Bronchial epithelial cell (primary cell): ENCODE measurements at regions not wholly inside any gene's neighbourhood (a gene's known extent, or its start where the extent isn't known, plus 50 kb on each side); places are given as distances from the start of the nearest gene placed in this dataset.

Experiments used
- DNase-seq: peaks from one replicate; pipeline ENCODE4 v3.0.0-alpha.2; 2010; ENCODE audit warnings: low read depth
- FAIRE-seq: peaks from 2 replicates; lab custom pipeline; 2011; peaks lifted over from hg19 to GRCh38; lab: Jason Lieb, UNC
- H3K27me3 ChIP-seq: 2 replicates; pipeline ENCODE4 v1.5.1; 2011; ENCODE audit warnings: low read length; ENCODE audit not compliant: control insufficient read depth, insufficient read depth
- H3K36me3 ChIP-seq: 2 replicates; pipeline ENCODE4 v1.5.1; 2011; ENCODE audit warnings: low read length; ENCODE audit not compliant: control insufficient read depth, insufficient read depth
- H3K4me3 ChIP-seq: 2 replicates; pipeline ENCODE4 v1.5.1; 2011; ENCODE audit warnings: mild to moderate bottlenecking, low read depth, low read length, control low read depth
- TF ChIP-seq, protein P1 (sequence below): IDR thresholded peaks from 2 replicates; pipeline ENCODE4 v1.5.1; 2011; ENCODE audit warnings: mild to moderate bottlenecking, moderate library complexity, low read length, control low read depth, inconsistent platforms; ENCODE audit not compliant: insufficient read depth, severe bottlenecking

- no peaks in the 10 kb centered on the region for H3K27me3 ChIP-seq
- DNase-seq = no peak
- no peak for FAIRE-seq
- no peaks in the 10 kb centered on the region for H3K36me3 ChIP-seq
- no peak overlapping the region for H3K4me3 ChIP-seq
- TF ChIP-seq, protein P1, sequence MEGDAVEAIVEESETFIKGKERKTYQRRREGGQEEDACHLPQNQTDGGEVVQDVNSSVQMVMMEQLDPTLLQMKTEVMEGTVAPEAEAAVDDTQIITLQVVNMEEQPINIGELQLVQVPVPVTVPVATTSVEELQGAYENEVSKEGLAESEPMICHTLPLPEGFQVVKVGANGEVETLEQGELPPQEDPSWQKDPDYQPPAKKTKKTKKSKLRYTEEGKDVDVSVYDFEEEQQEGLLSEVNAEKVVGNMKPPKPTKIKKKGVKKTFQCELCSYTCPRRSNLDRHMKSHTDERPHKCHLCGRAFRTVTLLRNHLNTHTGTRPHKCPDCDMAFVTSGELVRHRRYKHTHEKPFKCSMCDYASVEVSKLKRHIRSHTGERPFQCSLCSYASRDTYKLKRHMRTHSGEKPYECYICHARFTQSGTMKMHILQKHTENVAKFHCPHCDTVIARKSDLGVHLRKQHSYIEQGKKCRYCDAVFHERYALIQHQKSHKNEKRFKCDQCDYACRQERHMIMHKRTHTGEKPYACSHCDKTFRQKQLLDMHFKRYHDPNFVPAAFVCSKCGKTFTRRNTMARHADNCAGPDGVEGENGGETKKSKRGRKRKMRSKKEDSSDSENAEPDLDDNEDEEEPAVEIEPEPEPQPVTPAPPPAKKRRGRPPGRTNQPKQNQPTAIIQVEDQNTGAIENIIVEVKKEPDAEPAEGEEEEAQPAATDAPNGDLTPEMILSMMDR = no peak
These were observed 758.2 kb upstream of the NDST4 start for GRCh38 chr4:115871596-115871995.

DNA sequence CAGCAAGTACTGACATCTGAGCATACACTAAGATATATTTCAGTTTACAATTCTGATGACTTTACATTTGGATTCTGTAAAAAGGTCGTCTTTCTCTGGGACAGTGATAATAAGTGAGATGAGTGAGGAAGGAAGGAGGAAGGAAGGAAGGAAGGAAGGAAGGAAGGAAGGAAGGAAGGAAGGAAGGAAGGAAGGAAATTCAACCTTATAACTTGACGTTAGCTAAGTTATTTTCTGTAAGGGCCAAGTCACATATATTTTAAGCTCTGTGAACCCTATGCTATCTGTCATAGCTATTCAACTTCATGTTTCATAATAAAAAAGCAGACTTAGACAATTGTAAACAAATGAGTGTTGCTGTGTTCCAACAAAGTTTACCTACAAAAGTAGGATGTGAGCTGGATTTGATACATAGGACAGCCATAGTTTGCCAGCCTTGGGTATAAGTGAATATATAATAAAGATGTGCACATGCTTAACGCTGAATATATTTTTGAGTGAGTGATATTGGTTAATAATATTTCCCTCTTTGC, 753.0 kb upstream of the NDST4 start:
- no peak for DNase-seq
- Histone ChIP-seq H3K36me3 (no peaks in the 10 kb centered on the region), H3K27me3 (no peaks in the 10 kb centered on the region), H3K4me3 (no peak overlapping the region)
- TF ChIP-seq, protein P1 = no peak
- no peak for FAIRE-seq

GRCh38 chr4:115865736-115866135, 752.3 kb upstream of the NDST4 start:
- no peak for FAIRE-seq
- Histone ChIP-seq H3K4me3 (no peak overlapping the region), H3K27me3 (no peaks in the 10 kb centered on the region), H3K36me3 (no peaks in the 10 kb centered on the region)
- TF ChIP-seq, protein P1 = no peak
- DNase-seq = no peak

- Histone ChIP-seq H3K27me3 (no peaks in the 10 kb centered on the region), H3K4me3 (no peak overlapping the region), H3K36me3 (no peaks in the 10 kb centered on the region)
- no peak for FAIRE-seq
- TF ChIP-seq, protein P1 = no peak
- DNase-seq = no peak
These were observed 739.3 kb upstream of the NDST4 start for GRCh38 chr4:115852767-115853091.

DNA sequence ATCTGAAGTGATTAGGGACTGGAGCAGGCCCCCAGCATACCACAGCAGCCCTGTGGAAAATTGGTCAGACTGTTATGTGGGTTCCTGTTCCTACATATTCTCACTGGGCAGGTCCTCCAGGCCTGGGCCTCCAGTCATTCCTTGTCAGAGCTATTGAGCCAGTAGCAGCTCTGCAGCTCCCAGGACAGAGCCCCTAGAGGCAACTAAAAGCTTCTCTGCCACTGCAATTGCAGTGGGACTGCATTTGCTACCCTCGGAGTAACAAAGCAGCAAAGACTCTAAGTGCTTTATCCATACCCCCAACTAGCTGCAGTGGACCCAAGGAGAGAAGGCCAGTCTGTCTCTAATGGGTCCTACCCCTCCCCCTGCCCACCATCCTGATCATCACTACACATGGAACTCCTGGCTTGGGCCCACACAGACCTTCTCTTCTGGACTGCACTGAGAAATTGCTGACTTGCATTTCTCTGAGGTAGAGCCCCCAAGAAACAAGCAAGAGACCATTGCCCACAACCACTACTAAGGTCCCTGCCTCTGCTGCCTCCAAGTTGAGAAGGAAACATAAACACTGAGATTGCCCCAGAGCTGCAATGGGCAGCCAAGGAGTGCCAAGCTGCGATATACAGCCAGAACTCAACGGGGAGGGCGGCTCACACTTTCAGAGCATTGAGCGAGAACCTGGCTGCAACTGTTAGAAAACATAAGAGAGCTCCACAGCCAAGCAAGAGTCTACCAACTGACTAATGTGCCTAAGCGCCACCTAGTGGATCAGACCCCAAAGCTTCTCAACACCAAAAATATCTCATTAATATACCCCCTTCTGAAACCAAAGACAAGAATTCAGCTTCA, 738.7 kb upstream of the NDST4 start:
- no peaks in the 10 kb centered on the region for H3K36me3 ChIP-seq
- no peaks in the 10 kb centered on the region for H3K27me3 ChIP-seq
- H3K4me3 ChIP-seq = no peak overlapping the region
- DNase-seq (peak; percentile 37), FAIRE-seq (no peak)
- TF ChIP-seq, protein P1 = peak; percentile 76
